ENCODE measurements at regions not wholly inside any gene's neighbourhood (a gene's known extent, or its start where the extent isn't known, plus 50 kb on each side); places are given as distances from the start of the nearest gene placed in this dataset.
"Not testable (repeated sequence)": the region's sequence is repeated elsewhere in the genome, so short reads cannot be mapped to it uniquely, and the experiment has no call there.

DNA sequence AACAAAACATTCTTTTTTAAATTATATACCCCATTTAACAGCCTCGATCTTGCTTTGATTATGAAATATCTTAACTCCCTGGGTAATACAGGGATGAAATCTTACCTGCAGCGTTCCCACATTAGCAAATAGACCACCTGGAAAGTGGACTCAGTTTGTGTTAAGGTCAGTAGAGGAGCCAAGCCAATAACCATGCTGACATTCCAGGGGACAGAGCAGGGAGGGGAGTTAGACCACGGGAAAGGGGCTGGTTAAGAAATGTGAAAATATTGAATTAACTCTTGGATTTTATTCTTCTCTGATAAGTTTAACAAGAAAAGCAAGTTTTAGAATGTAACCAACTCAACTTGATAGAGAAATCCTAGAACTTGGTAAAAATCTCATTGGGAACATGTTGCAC lies 144.9 kb upstream of the CLEC14A start:
- DNase-seq: no peak

DNA sequence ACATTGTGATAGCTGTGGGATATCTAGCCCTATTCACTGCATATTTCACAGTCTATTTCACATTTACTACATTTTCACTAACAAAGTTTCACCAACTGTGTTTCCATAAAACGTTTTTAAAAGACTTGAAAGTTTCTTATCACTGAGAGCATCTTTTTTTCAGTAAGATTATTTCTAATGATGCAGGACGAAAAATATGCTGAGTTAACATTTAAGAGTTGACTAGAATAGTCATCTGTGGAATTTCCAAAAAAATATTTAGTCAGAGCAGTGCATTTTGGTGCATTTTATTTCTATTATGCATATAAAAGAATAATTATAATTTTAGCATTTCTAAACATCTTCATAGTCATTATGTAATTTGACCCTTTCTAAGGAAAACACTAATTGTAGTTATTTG lies 143.8 kb upstream of the CLEC14A start:
- DNase-seq: no peak

DNA sequence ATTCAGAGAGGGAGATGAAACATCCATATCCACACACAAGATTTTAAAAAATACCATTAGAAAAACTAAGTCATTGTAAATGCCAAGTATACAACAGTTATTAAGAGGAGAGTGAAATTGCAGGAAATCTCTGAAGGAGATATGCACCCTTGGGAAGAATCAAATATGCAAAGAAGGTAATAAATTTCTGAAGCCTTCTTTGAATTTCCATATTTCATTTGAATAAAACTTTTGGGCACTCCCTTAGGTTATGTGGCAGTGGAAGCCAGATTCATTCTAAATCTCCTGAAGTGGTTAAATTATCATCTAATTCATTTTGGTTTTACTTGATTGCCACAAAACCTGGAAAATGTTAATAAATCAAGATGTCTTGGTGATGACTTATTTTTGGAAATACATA lies 138.9 kb upstream of the CLEC14A start:
- DNase-seq: no peak

DNA sequence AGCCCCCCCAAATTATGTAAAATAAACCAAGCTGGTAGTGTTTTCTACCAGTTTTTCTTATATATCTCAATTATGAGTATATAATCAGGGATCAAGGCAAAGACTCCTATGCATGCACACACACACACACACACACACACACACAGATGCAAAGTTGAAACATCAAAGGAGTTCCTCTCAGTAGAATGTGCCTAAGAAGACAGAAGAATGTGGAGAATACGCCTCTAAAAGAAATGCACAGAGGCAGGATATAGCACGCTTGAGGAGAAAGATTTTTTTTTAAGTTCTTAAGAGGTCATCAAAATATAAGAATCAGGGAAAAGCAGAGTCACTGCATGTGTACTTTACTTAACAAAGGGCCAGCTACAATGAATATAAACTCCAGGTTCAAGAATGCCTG lies 138.2 kb upstream of the CLEC14A start:
- DNase-seq: no peak

DNA sequence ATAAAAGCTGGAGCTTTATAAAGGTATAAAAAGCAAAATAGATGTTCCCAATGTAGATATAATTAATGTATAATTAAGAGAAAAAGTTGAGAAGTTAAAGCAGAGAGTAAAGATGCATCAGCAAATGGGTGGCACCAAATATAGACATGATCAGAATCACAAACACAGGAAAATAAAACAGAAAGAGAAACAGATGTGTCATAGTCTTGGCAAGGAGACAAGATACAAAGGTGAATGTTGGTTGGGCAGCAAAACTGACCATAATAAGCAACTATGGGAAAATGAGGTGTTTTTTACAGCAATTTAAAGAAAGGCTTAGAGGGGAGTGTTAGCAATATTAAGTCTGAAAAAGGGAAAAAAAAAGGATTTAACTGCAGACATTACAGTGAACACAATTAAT lies 135.4 kb upstream of the CLEC14A start:
- no peak for DNase-seq

DNA sequence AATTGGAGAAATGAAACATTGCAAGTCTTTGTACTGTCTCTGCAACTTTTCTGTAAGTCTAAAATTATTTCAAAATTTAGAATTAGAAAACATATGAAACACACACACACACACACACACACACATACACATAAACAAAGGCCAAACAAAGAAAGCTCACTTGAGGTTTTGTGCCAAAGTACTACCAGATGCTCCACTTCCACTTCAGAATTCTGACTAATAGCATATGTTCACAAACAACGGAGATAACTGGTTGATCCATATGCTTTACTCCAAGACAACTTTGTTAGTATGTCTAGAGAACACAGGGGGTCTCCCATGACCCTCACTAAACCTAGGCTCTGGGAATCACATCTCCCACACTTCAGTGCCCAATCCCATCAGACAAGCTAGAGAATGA lies 133.8 kb upstream of the CLEC14A start:
- DNase-seq: no peak

DNA sequence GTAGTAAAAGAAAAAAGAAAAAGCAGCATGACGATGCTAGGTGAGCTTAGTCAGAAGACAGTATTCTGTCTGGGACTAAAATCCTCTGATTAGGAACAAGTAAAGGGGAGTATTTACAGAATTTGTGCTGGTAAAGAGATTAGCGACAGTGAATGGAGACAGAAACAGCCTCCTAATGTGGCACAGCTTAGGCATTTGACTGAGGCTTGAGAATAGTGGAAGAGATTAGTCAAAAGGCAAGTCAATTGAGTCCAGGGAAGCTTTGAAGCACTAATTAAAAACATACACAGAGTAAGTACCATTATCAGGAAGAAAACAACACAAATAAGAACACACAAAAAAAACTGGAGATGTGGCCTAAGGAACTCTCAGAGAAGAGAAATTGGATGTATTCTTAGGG lies 131.9 kb upstream of the CLEC14A start:
- no peak for DNase-seq

DNA sequence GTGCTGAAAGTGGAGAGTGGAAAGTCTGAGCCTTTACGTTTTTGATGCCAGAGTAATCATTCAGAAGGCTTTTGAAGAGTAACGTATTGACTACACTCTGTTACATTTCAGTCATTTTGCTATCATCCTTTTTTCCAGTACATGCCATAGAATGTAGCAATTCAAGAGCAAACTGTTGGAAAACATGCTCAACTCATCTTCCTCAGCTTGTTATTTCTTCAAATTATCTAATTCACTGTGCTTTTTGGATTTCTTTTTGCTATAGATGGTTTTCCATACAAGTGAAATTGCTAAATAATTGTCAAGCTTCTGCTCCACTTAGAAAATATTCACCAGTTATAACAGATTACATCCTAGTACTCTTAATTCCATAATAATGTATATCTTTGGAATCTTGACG lies 129.9 kb upstream of the CLEC14A start:
- no peak for DNase-seq

DNA sequence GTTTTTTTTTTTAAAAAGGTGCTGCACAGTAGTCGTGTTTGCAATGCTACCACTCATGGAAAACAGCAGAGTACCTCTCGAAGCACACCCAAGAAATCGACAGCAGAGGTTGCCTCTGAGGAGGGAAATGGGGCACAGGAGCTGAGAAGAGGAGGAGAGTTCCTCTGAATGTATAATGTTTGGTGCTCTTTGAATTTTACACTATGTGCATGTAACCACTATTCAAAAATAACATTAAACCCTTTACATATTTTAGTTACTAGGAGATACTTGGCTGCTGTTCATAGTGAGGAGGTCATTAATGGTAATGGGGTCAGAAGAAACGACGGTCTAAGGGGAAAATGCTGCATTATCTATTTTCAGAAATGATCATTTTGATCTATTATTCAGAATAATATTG lies 129.4 kb upstream of the CLEC14A start:
- no peak for DNase-seq

DNA sequence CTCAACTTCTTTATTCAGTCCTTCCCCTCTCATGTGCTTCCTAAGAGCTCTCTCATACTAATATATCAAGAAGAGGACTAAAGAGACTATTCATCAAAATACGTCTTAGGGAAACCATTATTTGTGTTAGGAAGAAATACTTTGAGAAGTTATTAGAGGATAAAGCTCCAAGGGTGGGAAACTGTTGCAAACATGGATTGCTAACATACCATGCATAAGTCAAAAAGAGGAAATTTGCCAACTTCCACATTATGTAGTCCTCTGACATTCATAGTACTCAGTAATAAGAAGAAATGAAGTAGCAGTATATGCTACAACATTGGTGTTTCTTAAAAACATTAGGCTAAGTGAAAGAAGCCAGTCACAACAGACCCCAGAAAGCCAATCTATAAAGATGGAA lies 128.8 kb upstream of the CLEC14A start:
- DNase-seq: no peak

DNA sequence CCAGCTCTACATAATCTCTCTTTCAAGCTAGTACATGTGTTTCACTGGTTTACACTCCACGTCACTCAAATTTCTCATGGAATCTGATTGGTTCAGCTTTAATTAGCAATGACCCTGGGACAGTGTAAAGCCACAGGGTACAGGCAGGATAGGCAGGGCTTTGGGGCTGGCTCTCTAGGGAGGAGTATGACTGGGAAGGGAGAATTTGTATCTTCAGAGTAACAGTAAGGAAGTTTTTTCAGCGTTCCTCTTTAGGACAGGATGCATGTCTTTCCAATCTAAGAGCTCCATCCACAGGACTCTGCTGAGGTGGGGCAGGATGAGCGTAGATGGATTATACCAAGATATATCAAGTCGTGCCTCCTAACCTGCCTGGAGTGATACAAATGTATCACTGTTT lies 112.0 kb upstream of the CLEC14A start:
- no peak for DNase-seq

DNA sequence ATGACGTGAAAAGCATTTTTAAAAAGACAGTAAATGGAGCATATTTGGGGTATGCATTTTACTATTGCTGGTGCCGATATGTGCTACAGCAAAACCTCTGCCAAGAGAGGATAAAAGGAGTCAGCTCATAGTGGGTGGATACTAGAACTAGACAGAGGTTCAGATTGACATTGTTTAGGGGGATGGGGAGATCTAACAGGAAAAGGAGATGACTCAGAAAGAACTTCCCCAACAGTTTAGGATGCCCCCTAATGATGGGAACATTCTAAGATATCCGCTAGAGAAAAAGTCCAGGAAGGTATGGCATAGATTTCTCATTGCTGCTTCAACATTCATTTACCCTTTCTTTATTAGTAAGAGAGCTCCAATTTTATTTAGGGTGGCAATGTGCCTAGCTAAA lies 110.5 kb upstream of the CLEC14A start:
- no peak for DNase-seq

DNA sequence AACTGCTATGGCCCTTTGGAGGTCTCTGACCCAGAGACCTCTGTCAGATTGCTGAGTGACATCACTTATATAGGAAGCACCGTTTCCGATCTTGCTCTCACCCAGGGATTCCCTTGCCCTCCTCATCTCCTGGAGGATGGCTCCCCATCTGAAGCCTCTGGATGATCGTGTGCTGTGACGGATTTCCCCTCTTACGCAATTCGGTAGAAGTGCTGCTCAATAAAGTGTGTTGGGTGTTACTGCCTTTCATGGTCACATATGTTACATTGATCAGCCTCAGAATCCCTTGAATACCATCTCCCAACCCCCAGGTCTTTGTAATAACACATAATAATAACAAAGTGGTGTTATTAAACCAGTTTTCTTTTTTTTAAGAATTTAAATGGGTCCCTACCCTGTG lies 107.3 kb upstream of the CLEC14A start:
- DNase-seq: no peak

DNA sequence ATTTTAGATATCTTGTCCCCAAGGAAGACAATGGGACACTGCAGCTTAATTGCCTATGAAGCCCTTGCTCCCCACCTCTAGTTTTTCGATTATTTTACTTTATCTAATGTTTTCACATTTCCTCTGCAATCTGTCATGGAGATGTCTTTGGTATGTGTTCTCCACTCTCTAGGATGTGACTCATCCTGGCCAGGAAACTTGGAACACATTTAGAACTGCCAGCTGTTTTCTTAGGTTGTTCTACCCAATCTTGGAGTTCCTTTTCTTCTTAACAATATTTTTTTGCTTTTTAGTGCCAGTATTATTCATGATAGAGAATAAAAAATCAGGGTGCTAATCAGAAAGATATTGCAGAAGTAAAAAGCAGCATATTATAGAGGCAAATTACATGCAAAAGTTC lies 101.7 kb upstream of the CLEC14A start:
- DNase-seq: no peak

DNA sequence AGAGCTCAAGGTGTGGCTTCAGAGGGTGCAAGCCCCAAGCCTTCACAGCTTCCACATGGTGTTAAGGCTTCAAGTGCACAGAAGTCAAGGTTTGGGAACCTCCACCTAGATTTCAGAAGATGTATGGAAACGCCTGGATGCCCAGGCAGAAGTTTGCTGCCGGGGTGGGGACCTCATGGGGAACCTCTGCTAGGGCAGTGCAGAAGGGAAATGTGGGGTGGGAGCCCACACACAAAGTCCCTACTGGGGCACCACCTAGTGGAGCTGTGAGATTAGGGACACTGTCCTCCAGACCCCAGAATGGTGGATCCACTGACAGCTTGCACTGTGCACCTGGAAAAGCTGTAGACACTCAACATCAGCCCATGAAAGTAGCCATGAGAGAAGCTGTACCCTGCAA lies 99.6 kb upstream of the CLEC14A start:
- not testable (repeated sequence) for DNase-seq

DNA sequence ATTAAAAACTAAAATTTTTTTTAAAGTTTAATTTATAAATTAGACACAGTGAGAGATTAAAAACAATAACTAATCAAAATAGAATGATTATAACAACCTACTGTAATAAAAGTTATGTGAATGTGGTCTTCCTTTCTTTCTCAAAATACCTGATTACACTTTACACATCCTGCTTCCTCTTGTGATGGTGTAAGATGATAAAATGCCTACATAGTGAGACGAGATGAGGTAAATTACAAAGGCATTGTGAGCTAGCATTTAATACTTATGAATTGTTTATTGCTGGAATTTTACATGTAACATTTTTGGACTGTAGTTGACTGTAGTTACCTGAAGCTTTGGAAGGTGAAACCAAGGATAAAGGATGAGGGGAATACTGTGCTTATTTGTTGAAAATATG lies 94.2 kb upstream of the CLEC14A start:
- no peak for DNase-seq

DNA sequence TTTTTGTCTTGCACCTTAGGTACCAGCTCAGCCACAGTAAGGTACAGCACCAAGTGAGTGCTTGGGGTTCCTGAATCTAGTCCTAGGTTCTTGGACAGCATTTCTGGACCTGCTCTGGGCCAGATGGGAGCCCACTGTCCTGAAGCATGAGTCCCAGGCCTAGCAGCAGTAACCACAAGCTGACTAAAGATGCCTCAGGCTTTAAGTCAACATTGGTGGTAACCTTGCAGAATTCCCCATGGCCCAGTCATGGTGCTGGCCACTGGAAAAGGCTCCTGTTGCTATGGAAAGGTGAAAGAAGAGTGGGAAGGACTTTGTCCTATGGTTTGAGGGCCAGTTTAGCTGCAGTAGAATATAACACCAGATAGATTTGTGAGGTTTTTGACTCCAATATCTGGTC lies 86.9 kb upstream of the CLEC14A start:
- DNase-seq: no peak

DNA sequence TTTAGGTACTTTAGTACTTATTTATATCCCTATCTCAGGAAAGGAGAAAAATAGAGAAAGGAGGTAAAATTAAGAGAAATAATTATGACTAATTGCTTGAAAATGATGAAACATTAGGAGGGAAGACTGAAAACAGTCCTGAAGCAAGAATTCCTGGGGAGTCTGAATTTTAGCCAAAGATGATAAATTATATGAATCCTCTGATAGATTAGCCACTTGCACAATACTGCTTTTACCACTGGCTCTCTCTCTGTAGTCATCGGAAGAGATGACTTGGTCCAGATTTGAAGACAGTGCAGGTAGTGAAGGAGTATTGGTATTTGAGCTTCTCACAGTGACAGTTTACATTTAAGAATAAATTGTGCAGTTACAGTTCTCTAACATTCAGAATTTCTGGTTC lies 83.8 kb upstream of the CLEC14A start:
- no peak for DNase-seq

DNA sequence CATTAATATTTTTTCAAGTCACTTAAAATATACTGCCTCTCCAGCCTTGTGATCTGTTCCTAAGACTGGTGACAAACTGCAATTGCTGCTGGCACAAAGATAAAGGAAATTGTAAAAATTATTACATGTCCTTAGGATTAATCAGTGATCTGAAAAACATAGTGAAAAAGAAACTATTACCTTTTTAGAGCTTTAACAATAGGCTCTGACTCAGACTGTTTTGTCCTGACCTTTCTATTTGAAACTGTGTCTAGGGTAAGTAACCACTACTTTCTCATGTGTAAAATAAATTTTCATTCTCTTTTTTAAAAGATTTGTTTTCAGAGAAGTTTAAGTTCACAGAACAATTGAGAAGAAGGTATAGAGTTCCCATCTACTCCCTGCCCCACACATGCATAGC lies 80.4 kb upstream of the CLEC14A start:
- no peak for DNase-seq

DNA sequence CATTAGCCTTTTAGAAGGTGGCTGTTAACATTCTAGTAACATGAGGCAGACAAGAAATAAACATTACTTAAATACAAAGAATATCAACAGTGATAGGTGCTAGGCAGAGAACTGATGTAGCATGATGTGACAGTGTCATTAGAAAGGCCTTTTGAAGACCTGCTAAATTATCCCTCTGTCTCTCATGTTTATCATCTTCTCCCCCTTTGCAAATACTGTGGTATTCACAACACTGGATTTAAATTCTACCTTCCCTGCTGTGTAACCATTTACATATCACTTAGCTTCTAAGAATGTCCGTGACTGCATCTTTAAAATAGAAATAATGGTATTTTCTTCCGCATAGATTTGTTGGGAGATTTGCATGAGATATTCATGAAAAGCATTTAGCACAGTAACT lies 74.4 kb upstream of the CLEC14A start:
- DNase-seq: no peak

DNA sequence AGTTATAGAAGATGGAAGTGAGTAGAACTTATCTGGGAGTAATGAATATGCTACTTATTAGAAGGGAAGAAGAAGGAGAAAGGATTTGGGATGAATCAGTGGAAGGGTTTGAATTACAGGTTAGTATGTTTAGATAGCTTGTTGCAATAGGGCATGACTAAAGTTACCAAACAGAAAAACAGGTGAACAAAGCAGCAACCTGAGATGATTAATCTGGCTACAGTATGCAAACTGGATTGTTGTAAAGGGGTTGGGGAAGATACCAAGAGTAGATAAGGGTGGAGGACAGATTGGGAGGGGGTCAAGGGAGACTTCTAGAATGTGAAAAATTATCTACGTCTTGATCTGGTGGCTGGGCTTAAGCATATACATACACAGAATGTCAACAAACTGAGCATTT lies 73.4 kb upstream of the CLEC14A start:
- DNase-seq: no peak

DNA sequence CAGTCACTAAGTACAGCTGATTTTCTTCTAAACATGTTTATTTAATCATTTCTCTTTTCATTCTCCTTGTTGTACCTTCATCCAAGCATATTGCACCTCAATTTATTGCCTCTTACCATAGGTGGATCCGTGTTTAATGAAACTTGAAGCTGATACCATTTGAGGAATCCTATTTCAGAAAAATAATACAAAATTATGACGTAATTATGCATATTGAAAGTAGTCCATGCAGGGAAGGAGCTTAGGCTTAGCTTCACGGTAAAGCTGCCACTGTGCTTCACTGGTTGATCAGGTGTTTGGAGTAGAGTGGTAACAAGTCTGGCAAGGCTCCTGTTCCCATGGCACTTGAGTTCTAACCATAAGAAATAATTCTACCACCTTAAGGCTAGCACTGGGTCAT lies 61.0 kb upstream of the CLEC14A start:
- DNase-seq: no peak

DNA sequence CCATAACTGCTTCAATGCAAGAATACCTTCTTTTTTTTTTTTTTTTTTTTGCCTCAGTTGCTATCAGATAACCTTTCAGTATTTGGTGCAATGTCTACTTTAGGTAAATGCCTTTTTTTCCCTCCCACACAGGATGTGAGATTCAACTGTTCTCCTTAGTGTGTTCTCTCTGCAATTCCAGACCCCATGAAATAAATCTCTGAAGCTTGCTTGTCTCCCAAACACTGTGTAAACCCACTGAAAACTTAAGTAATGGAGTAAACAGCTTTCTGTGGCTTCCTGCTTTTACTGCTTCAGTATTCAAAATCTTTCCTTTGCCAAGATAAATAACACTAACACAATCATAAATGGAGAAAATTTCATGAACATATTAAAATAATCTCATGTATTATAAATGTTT lies 55.8 kb upstream of the CLEC14A start:
- no peak for DNase-seq

DNA sequence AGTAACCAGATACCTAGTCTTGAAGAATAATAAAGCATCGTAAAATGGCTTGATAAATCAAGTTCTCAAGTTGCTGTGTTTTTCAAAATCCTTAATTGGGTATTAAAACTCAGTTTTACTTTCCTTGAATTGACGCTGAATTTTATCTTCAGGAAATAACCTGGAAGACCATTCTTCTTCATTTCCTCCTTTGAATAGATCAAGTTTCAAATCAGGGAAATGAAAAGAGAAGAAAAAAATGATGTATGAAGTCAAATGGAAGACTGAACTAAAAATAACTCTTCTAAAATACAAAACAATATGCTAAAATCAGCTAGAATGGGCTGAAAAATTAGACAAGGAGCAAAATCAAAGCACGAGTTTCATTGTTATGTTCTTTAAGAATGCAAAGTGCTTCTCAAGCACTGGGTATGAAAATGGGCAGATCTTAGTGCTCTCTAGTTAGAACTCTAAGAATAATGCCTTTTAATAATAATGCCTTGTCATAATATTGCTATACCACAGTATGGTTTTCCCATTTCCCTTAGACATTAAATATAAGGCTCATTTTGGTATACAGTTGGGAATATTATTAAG lies 54.6 kb upstream of the CLEC14A start:
- no peak for DNase-seq

DNA sequence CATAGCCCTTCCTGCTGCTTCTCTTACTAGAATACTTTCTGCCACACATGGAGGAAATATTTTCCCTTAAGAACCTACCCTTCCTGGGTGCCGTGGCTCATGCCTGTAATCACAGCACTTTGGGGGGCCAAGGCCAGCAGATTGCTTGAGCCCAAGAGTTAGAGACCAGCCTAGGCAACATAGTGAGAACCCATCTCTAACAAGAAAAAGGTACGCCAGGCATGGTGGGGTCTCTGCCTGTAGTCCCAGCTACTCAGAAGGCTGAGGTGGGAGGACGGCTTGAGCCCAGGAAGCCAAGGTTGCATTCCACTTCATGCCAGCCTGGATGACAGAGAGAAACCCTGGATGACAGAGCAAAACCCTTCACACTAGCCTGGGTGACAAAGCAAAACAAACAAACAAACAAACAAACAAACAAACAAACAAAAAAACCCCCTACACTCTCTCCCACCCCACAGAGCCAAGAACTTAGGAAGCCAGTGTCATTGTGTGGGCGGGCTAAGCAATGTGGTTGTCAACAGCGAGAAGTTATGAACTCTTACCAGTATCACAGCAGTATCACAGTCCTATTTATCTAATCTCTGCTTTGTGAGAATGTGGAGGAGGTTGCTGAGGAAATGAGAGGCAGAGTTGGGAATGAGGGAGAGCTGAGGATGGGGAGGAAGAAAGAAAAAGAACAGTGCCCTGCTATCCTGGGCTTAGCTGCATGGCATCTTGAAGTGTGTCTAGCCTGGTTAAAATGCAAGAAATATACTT lies 53.8 kb upstream of the CLEC14A start:
- DNase-seq: peak; percentile 5

Measured in right kidney (tissue), 1 donor.